Lung (tissue), 11 donors: ENCODE measurements at regions not wholly inside any gene's neighbourhood (a gene's known extent, or its start where the extent isn't known, plus 50 kb on each side); places are given as distances from the start of the nearest gene placed in this dataset.

Experiments
- ATAC-seq: fragments of 200-7000 bp; cut with Tn5 transposase; one replicate; pipeline ENCODE4 v1.9.1; 2020; ENCODE audit warnings: moderate number of reproducible peaks; ENCODE audit not compliant: insufficient read depth, low FRiP score
- DNase-seq, 3 donors: peaks; one replicate each; pipeline ENCODE4 v3.0.0-alpha.2; 2013 to 2017
- H3K27ac ChIP-seq, 2 donors: one replicate each; pipeline ENCODE4 v1.5.1; 2013; ENCODE audit warnings: mild to moderate bottlenecking in 2 of 2, moderate library complexity in 2 of 2, control low read depth in 1 of 2, inconsistent platforms in 1 of 2, low read depth in 1 of 2, low read length in 1 of 2
- H3K27me3 ChIP-seq, 3 donors: one replicate each; pipeline ENCODE4 v1.5.1; 2013; ENCODE audit warnings: low read length in 2 of 3; ENCODE audit not compliant: control insufficient read depth in 3 of 3, insufficient read depth in 3 of 3
- H3K36me3 ChIP-seq, 4 donors: one replicate each; pipeline ENCODE4 v1.5.1; 2013; ENCODE audit warnings: low read length in 4 of 4, mild to moderate bottlenecking in 1 of 4, moderate library complexity in 1 of 4; ENCODE audit not compliant: control insufficient read depth in 4 of 4, insufficient read depth in 4 of 4
- H3K4me1 ChIP-seq, 5 donors: one replicate each; pipeline ENCODE4 v1.5.1; 2013; ENCODE audit warnings: low read length in 5 of 5, mild to moderate bottlenecking in 2 of 5, moderate library complexity in 1 of 5; ENCODE audit not compliant: control insufficient read depth in 5 of 5, insufficient read depth in 5 of 5
- H3K4me3 ChIP-seq: one replicate; pipeline ENCODE4 v1.5.1; 2013; ENCODE audit warnings: mild to moderate bottlenecking, control low read depth, moderate library complexity
- H3K9ac ChIP-seq, 2 donors: one replicate each; pipeline ENCODE4 v1.5.1; 2013; ENCODE audit warnings: low read length in 2 of 2, control low read depth in 1 of 2; ENCODE audit not compliant: insufficient read depth in 1 of 2
- H3K9me3 ChIP-seq, 4 donors: one replicate each; pipeline ENCODE4 v1.5.1; 2013; ENCODE audit warnings: low read length in 3 of 4, mild to moderate bottlenecking in 1 of 4, moderate library complexity in 1 of 4; ENCODE audit not compliant: control insufficient read depth in 4 of 4, insufficient read depth in 3 of 4
- WGBS, 2 donors: extraction: QIAGEN DNeasy Blood & Tissue Kit; methylation state at CpG; one replicate each; pipeline ENCODE4 v1.1.7; 2013; 5-methylcytosine and 5-hydroxymethylcytosine counted together
- TF ChIP-seq, protein P1 (sequence below): IDR thresholded peaks from 2 replicates; pipeline ENCODE4 v1.5.1; 2012; ENCODE audit warnings: mild to moderate bottlenecking; ENCODE audit errors: control extremely low read depth, extremely low read depth
- donor health status: control.
- donor health status: control.
- donor health status: Bipolar disorder and iron deficiency.
- donor health status: healthy.
- donor health status: DM: yes; HTN: yes; CAD: no.

GRCh38 chr6:62614442-62614841 is 328.4 kb upstream of the KHDRBS2 start:
- H3K9ac ChIP-seq = no peak overlapping the region
- no peak overlapping the region for H3K27ac ChIP-seq
- no peak overlapping the region for H3K4me3 ChIP-seq
- peaks cover 0 to 4% (median under 1%) of the 10 kb centered on the region in 4 donors for H3K9me3 ChIP-seq
- no peaks in the 10 kb centered on the region for H3K27me3 ChIP-seq
- no peak for DNase-seq
- H3K36me3 ChIP-seq = no peaks in the 10 kb centered on the region
- ATAC-seq = no peak
- TF ChIP-seq, protein P1, sequence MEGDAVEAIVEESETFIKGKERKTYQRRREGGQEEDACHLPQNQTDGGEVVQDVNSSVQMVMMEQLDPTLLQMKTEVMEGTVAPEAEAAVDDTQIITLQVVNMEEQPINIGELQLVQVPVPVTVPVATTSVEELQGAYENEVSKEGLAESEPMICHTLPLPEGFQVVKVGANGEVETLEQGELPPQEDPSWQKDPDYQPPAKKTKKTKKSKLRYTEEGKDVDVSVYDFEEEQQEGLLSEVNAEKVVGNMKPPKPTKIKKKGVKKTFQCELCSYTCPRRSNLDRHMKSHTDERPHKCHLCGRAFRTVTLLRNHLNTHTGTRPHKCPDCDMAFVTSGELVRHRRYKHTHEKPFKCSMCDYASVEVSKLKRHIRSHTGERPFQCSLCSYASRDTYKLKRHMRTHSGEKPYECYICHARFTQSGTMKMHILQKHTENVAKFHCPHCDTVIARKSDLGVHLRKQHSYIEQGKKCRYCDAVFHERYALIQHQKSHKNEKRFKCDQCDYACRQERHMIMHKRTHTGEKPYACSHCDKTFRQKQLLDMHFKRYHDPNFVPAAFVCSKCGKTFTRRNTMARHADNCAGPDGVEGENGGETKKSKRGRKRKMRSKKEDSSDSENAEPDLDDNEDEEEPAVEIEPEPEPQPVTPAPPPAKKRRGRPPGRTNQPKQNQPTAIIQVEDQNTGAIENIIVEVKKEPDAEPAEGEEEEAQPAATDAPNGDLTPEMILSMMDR = no peak
- H3K4me1 ChIP-seq = peaks cover 0 to 4% (median 0%) of the 10 kb centered on the region in 5 donors

- no peak for DNase-seq
- Histone ChIP-seq H3K4me1 (peaks cover 0 to 4% (median 0%) of the 10 kb centered on the region in 5 donors), H3K9me3 (peaks cover 0 to 4% (median 2%) of the 10 kb centered on the region in 4 donors), H3K9ac (no peak overlapping the region), H3K36me3 (no peaks in the 10 kb centered on the region), H3K27ac (no peak overlapping the region), H3K27me3 (no peaks in the 10 kb centered on the region), H3K4me3 (no peak overlapping the region)
- TF ChIP-seq, protein P1 = no peak
- no peak for ATAC-seq
- WGBS, 2 donors = 84 to 92% methylated on average over 3 of the region's 3 CpGs
Observed at GRCh38 chr6:62613928-62614327, 327.9 kb upstream of the KHDRBS2 start.

DNA sequence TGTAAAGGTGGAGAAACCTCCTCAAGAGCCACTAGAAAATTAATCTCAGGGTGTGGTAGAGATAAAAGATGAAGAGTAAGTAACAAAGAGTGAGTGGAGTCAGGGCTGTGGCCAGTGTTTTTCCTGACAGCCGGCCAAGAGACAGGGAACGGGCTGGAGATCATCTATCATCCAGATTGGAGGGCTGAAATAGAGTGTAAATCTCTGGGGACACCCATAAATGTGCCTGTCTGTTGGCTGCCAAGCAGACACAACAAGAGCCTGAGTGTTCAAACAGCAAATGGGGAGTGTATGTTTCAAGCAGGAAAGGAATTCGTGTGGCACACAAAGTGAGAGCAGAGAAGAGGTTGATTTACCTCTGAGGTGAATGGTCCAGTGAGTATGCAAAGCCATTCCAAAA is 326.4 kb upstream of the KHDRBS2 start:
- peaks cover 0 to 4% (median 0%) of the 10 kb centered on the region in 5 donors for H3K4me1 ChIP-seq
- H3K27me3 ChIP-seq = no peaks in the 10 kb centered on the region
- peaks cover 0 to 4% (median 2%) of the 10 kb centered on the region in 4 donors for H3K9me3 ChIP-seq
- H3K9ac ChIP-seq = no peak overlapping the region
- H3K4me3 ChIP-seq = no peak overlapping the region
- no peak overlapping the region for H3K27ac ChIP-seq
- WGBS, 2 donors = 40 to 57% methylated on average over 3 of the region's 3 CpGs
- ATAC-seq (no peak), DNase-seq (no peak)
- TF ChIP-seq, protein P1 = no peak
- no peaks in the 10 kb centered on the region for H3K36me3 ChIP-seq

GRCh38 chr6:62570372-62570771 is 284.3 kb upstream of the KHDRBS2 start:
- no peaks in the 10 kb centered on the region for H3K4me1 ChIP-seq
- H3K36me3 ChIP-seq = no peaks in the 10 kb centered on the region
- H3K27me3 ChIP-seq = no peaks in the 10 kb centered on the region
- no peak for ATAC-seq
- 91 to 95% methylated on average over 1 of the region's 1 CpG for WGBS, 2 donors
- H3K9me3 ChIP-seq = no peaks in the 10 kb centered on the region
- H3K4me3 ChIP-seq = no peak overlapping the region
- TF ChIP-seq, protein P1 = no peak
- no peak overlapping the region for H3K27ac ChIP-seq
- H3K9ac ChIP-seq = no peak overlapping the region
- DNase-seq = no peak
